IMR-90 (cell line): ENCODE measurements at regions not wholly inside any gene's neighbourhood (a gene's known extent, or its start where the extent isn't known, plus 50 kb on each side); places are given as distances from the start of the nearest gene placed in this dataset.
A peak's percentile ranks its signal among the peaks of the same experiment; 100 is the strongest.

Experiments
- ATAC-seq: fragments of 200-7000 bp; cut with Tn5 transposase; 2 replicates; pipeline ENCODE4 v1.9.1; 2020; ENCODE audit warnings: low read depth, mild to moderate bottlenecking, moderate library complexity
- BruUV-seq: library from RNA; stranded (reverse); fragments of 400-500 nt; replicated peaks from 2 replicates; lab custom pipeline; 2021; lab: Mats Ljungman, UMichigan
- CTCF ChIA-PET: fragments of 300-600 bp; formaldehyde crosslinking; extraction: SDS; loops from one replicate; lab custom pipeline; 2021; ENCODE audit warnings: antibody characterized with exemption; lab: Yijun Ruan, JAX
- POLR2A ChIA-PET: fragments of 300-600 bp; sonication (Branson Sonifier 250); formaldehyde crosslinking; loops from one replicate; lab custom pipeline; 2022; ENCODE audit warnings: antibody characterized with exemption; ENCODE audit not compliant: unreplicated experiment; lab: Charles Lee
- DNase-seq: peaks from one replicate; pipeline ENCODE4 v3.0.0; 2013
- H2AFZ ChIP-seq: replicated peaks from 2 replicates; pipeline ENCODE3; 2013; ENCODE audit warnings: low read length, mild to moderate bottlenecking; ENCODE audit not compliant: poor library complexity
- H2AK5ac ChIP-seq: 2 replicates; pipeline ENCODE4 v1.6.1; 2013; ENCODE audit warnings: low read depth, low read length, inconsistent platforms
- H2AK9ac ChIP-seq: replicated peaks from 2 replicates; pipeline ENCODE3; 2013; ENCODE audit warnings: mild to moderate bottlenecking, low read depth, low read length, moderate library complexity; ENCODE audit not compliant: poor library complexity
- H2BK120ac ChIP-seq: 2 replicates; pipeline ENCODE4 v1.6.1; 2013; ENCODE audit warnings: low read depth, low read length, inconsistent platforms
- H2BK15ac ChIP-seq: 3 replicates; pipeline ENCODE4 v1.6.1; 2013; ENCODE audit warnings: low read depth, low read length, inconsistent platforms
- H2BK20ac ChIP-seq: 2 replicates; pipeline ENCODE4 v1.6.1; 2013; ENCODE audit warnings: low read depth, mild to moderate bottlenecking, inconsistent platforms, low read length, moderate library complexity
- H2BK5ac ChIP-seq: 2 replicates; pipeline ENCODE4 v1.6.1; 2013; ENCODE audit warnings: mild to moderate bottlenecking, low read depth, low read length, inconsistent platforms; ENCODE audit not compliant: poor library complexity, severe bottlenecking
- H3K14ac ChIP-seq: replicated peaks from 2 replicates; pipeline ENCODE4 v1.6.1; 2013; ENCODE audit warnings: low read depth, low read length, inconsistent platforms
- H3K18ac ChIP-seq: 2 replicates; pipeline ENCODE4 v1.6.1; 2013; ENCODE audit warnings: low read depth, low read length, control low read depth
- H3K23ac ChIP-seq: 2 replicates; pipeline ENCODE4 v1.6.1; 2013; ENCODE audit warnings: low read depth, low read length, inconsistent platforms
- H3K27ac ChIP-seq: 2 replicates; pipeline ENCODE4 v1.5.1; 2013; ENCODE audit warnings: mild to moderate bottlenecking, control low read depth, low read length; ENCODE audit not compliant: insufficient read depth
- H3K27me3 ChIP-seq: 2 replicates; pipeline ENCODE4 v1.6.1; 2013; ENCODE audit warnings: low read length; ENCODE audit not compliant: control insufficient read depth, insufficient read depth
- H3K36me3 ChIP-seq: 2 replicates; pipeline ENCODE4 v1.6.1; 2013; ENCODE audit warnings: low read length, mixed read lengths; ENCODE audit not compliant: control insufficient read depth, insufficient read depth
- H3K4ac ChIP-seq: 2 replicates; pipeline ENCODE4 v1.6.1; 2013; ENCODE audit warnings: low read depth, low read length, inconsistent platforms
- H3K4me1 ChIP-seq: 2 replicates; pipeline ENCODE4 v1.6.1; 2013; ENCODE audit warnings: low read length, mixed read lengths; ENCODE audit not compliant: control insufficient read depth, insufficient read depth
- H3K4me2 ChIP-seq: 2 replicates; pipeline ENCODE4 v1.6.1; 2013; ENCODE audit warnings: low read depth, mild to moderate bottlenecking, control low read depth, low read length, moderate library complexity
- H3K4me3 ChIP-seq: 2 replicates; pipeline ENCODE4 v1.5.1; 2013; ENCODE audit warnings: low read depth, mild to moderate bottlenecking, control low read depth, low read length, moderate library complexity; ENCODE audit not compliant: insufficient read depth
- H3K56ac ChIP-seq: 2 replicates; pipeline ENCODE4 v1.6.1; 2013; ENCODE audit warnings: low read length, inconsistent platforms; ENCODE audit not compliant: insufficient read depth; ENCODE audit errors: extremely low read depth
- H3K79me1 ChIP-seq, 2 experiments: 2 replicates each; pipeline ENCODE4 v1.6.1; 2013; ENCODE audit warnings: low read length in 2 of 2, inconsistent platforms in 1 of 2, low read depth in 1 of 2
- H3K9ac ChIP-seq: 2 replicates; pipeline ENCODE4 v1.6.1; 2013; ENCODE audit warnings: low read depth, low read length, control low read depth
- H3K9me1 ChIP-seq: 2 replicates; pipeline ENCODE4 v1.6.1; 2013; ENCODE audit warnings: low read length, inconsistent platforms; ENCODE audit not compliant: insufficient read depth
- H3K9me3 ChIP-seq: 2 replicates; pipeline ENCODE4 v1.6.1; 2013; ENCODE audit warnings: low read length; ENCODE audit not compliant: control insufficient read depth, insufficient read depth
- H4K20me1 ChIP-seq: 2 replicates; pipeline ENCODE4 v1.6.1; 2013; ENCODE audit warnings: low read length, inconsistent platforms; ENCODE audit not compliant: insufficient read depth
- H4K5ac ChIP-seq: 2 replicates; pipeline ENCODE4 v1.6.1; 2013; ENCODE audit warnings: mild to moderate bottlenecking, low read depth, low read length, control low read depth
- H4K8ac ChIP-seq, 2 experiments: 2 replicates each; pipeline ENCODE4 v1.6.1; 2013; ENCODE audit warnings: low read depth in 2 of 2, low read length in 2 of 2, control low read depth in 1 of 2, inconsistent platforms in 1 of 2
- H4K91ac ChIP-seq: 2 replicates; pipeline ENCODE4 v1.6.1; 2013; ENCODE audit warnings: low read depth, low read length, inconsistent platforms; ENCODE audit not compliant: insufficient read depth
- BHLHE40 ChIP-seq: fragments of 150-350 bp; IDR thresholded peaks from 2 replicates; pipeline ENCODE4 v1.6.1; 2016; ENCODE audit warnings: mild to moderate bottlenecking, low read depth, low read length
- CEBPB ChIP-seq: IDR thresholded peaks from 2 replicates; pipeline ENCODE4 v1.6.1; 2012; ENCODE audit warnings: low read depth, low read length, improper control_type of control experiment
- CHD1 ChIP-seq: IDR thresholded peaks from 2 replicates; pipeline ENCODE4 v1.6.1; 2012; ENCODE audit warnings: low read depth, low read length, improper control_type of control experiment
- FOS ChIP-seq: fragments of 150-350 bp; IDR thresholded peaks from 2 replicates; pipeline ENCODE4 v1.6.1; 2016; ENCODE audit warnings: low read depth, low read length
- MAFK ChIP-seq: IDR thresholded peaks from 2 replicates; pipeline ENCODE4 v1.6.1; 2012; ENCODE audit warnings: low read depth, low read length, improper control_type of control experiment
- MAZ ChIP-seq: IDR thresholded peaks from 2 replicates; pipeline ENCODE4 v1.6.1; 2012; ENCODE audit warnings: low read depth, mild to moderate bottlenecking, low read length, improper control_type of control experiment, moderate library complexity, borderline replicate concordance
- MXI1 ChIP-seq: IDR thresholded peaks from 2 replicates; pipeline ENCODE4 v1.6.1; 2012; ENCODE audit warnings: low read depth, mild to moderate bottlenecking, low read length, moderate library complexity, borderline replicate concordance
- NFE2L2 ChIP-seq: fragments of 150-350 bp; IDR thresholded peaks from 2 replicates; pipeline ENCODE4 v1.6.1; 2016; ENCODE audit warnings: low read depth, mild to moderate bottlenecking, low read length
- POLR2A ChIP-seq: IDR thresholded peaks from 2 replicates; pipeline ENCODE4 v1.6.1; 2012; ENCODE audit warnings: mild to moderate bottlenecking, low read depth, low read length
- RAD21 ChIP-seq: IDR thresholded peaks from 2 replicates; pipeline ENCODE4 v1.6.1; 2012; ENCODE audit warnings: low read length, improper control_type of control experiment
- RCOR1 ChIP-seq: IDR thresholded peaks from 2 replicates; pipeline ENCODE4 v1.6.1; 2012; ENCODE audit warnings: mild to moderate bottlenecking, low read length, improper control_type of control experiment; ENCODE audit not compliant: insufficient replicate concordance
- RFX5 ChIP-seq: IDR thresholded peaks from 2 replicates; pipeline ENCODE4 v1.8.0; 2012; ENCODE audit warnings: low read depth, mild to moderate bottlenecking, low read length, moderate library complexity
- SMC3 ChIP-seq: fragments of 150-350 bp; IDR thresholded peaks from 2 replicates; pipeline ENCODE4 v1.6.1; 2016; ENCODE audit warnings: low read depth, mild to moderate bottlenecking, antibody characterized with exemption, low read length, moderate library complexity
- WGBS, 2 experiments: methylation state at CpG; one replicate each; pipeline versions ENCODE4 v1.1.5 to v1.1.7; 2013; ENCODE audit warnings: missing lambda C conversion rate in 2 of 2; ENCODE audit not compliant: insufficient read length in 1 of 2; ENCODE audit errors: extremely low coverage in 2 of 2; 5-methylcytosine and 5-hydroxymethylcytosine counted together
- dilution Hi-C: fragments of 300-500 bp; cut with HindIII; formaldehyde crosslinking; loops from one replicate; pipeline ENCODE4 v1.14.3; 2018; ENCODE audit warnings: low sequenced_read_pairs; ENCODE audit not compliant: unreplicated experiment
- in situ Hi-C: fragments of 300-500 bp; cut with MboI; formaldehyde crosslinking; loops from 3 replicates; pipeline ENCODE4 v1.14.3; 2019; ENCODE audit warnings: low sequenced_read_pairs, inconsistent platforms, mixed read lengths
- intact Hi-C: fragments of 100-400 bp; cut with micrococcal nuclease; formaldehyde crosslinking; loops from 2 replicates; pipeline ENCODE4 v1.10.0; 2022
- TF ChIP-seq, protein P1 (sequence below): conservative IDR thresholded peaks from 2 replicates; pipeline ENCODE4 v1.5.1; 2012; ENCODE audit warnings: mild to moderate bottlenecking, low read depth, low read length, improper control_type of control experiment
- TF ChIP-seq, protein P2 (sequence below): fragments of 150-350 bp; IDR thresholded peaks from 2 replicates; pipeline ENCODE4 v1.6.1; 2017; ENCODE audit warnings: mild to moderate bottlenecking, antibody characterized with exemption, low read length, low read depth
- TF ChIP-seq, protein P3 (sequence below): fragments of 150-350 bp; IDR thresholded peaks from 2 replicates; pipeline ENCODE4 v1.6.1; 2016; ENCODE audit warnings: low read depth, mild to moderate bottlenecking, low read length, moderate library complexity, borderline replicate concordance

DNA sequence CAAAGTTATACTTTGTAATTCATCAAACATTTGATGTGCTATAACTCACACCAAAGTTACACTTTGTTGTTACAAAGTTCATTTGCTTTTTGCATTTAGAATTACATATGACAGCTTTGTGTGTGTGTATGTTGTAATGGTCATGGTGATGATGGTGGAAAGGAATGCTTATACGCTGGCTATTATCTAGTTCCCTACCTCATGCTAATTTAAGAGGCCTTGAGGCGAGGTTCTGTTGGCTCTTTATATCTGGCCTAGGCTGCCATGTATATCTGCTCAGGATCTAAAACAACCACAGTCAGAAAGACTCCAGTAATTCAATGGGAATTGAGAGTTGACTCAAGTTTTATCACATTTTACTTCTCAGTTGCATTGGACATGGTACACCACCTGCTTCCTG lies 123.4 kb downstream of the SLC17A6 start:
- DNase-seq (peak; percentile 31), ATAC-seq (no peak)
- H4K91ac ChIP-seq, result no peak overlapping the region
- no CpG with 5 or more reads among the region's 2 CpGs for WGBS, 2 experiments
- ChIA-PET POLR2A (no interaction called here), CTCF (no interaction called here)
- H3K14ac ChIP-seq, result no peak overlapping the region
- no peak overlapping the region for H3K4ac ChIP-seq
- no peak overlapping the region for H3K23ac ChIP-seq
- peaks cover 1% of the 10 kb centered on the region for H3K9me3 ChIP-seq
- no peak overlapping the region for H3K9ac ChIP-seq
- no TSS peak for BruUV-seq
- intact Hi-C loops (no loop called here), dilution Hi-C loops (no loop called here), in situ Hi-C loops (no loop called here)
- H2AK9ac ChIP-seq, result no peak overlapping the region
- H4K20me1 ChIP-seq, result no peaks in the 10 kb centered on the region
- H3K36me3 ChIP-seq, result no peaks in the 10 kb centered on the region
- no peak overlapping the region for H2AK5ac ChIP-seq
- no peaks in the 10 kb centered on the region for H3K9me1 ChIP-seq
- peak overlapping the region; percentile 35; the same call in 1 of the 2 replicates for H3K18ac ChIP-seq
- H3K4me3 ChIP-seq, result no peak overlapping the region
- no peak overlapping the region for H2BK120ac ChIP-seq
- no peak overlapping the region for H2BK5ac ChIP-seq
- H3K4me1 ChIP-seq, result no peaks in the 10 kb centered on the region; the same call in 1 of the 2 replicates
- H3K56ac ChIP-seq, result no peak overlapping the region
- H3K4me2 ChIP-seq, result no peak overlapping the region
- no peak overlapping the region for H4K8ac ChIP-seq
- H3K27ac ChIP-seq, result no peak overlapping the region
- no peak overlapping the region for H2AFZ ChIP-seq
- no peak overlapping the region for H2BK15ac ChIP-seq
- H3K79me1 ChIP-seq, result no peaks in the 10 kb centered on the region
- TF ChIP-seq POLR2A (no peak), FOS (no peak), BHLHE40 (no peak), CHD1 (no peak), NFE2L2 (no peak), SMC3 (no peak), CEBPB (no peak), MAZ (no peak), RFX5 (no peak), MXI1 (no peak), RAD21 (no peak), RCOR1 (no peak), MAFK (no peak)
- TF ChIP-seq, protein P1, sequence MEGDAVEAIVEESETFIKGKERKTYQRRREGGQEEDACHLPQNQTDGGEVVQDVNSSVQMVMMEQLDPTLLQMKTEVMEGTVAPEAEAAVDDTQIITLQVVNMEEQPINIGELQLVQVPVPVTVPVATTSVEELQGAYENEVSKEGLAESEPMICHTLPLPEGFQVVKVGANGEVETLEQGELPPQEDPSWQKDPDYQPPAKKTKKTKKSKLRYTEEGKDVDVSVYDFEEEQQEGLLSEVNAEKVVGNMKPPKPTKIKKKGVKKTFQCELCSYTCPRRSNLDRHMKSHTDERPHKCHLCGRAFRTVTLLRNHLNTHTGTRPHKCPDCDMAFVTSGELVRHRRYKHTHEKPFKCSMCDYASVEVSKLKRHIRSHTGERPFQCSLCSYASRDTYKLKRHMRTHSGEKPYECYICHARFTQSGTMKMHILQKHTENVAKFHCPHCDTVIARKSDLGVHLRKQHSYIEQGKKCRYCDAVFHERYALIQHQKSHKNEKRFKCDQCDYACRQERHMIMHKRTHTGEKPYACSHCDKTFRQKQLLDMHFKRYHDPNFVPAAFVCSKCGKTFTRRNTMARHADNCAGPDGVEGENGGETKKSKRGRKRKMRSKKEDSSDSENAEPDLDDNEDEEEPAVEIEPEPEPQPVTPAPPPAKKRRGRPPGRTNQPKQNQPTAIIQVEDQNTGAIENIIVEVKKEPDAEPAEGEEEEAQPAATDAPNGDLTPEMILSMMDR, result no peak
- TF ChIP-seq, protein P2, sequence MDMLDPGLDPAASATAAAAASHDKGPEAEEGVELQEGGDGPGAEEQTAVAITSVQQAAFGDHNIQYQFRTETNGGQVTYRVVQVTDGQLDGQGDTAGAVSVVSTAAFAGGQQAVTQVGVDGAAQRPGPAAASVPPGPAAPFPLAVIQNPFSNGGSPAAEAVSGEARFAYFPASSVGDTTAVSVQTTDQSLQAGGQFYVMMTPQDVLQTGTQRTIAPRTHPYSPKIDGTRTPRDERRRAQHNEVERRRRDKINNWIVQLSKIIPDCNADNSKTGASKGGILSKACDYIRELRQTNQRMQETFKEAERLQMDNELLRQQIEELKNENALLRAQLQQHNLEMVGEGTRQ, result no peak
- TF ChIP-seq, protein P3, sequence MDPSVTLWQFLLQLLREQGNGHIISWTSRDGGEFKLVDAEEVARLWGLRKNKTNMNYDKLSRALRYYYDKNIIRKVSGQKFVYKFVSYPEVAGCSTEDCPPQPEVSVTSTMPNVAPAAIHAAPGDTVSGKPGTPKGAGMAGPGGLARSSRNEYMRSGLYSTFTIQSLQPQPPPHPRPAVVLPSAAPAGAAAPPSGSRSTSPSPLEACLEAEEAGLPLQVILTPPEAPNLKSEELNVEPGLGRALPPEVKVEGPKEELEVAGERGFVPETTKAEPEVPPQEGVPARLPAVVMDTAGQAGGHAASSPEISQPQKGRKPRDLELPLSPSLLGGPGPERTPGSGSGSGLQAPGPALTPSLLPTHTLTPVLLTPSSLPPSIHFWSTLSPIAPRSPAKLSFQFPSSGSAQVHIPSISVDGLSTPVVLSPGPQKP, result no peak
- H4K5ac ChIP-seq, result no peak overlapping the region
- H2BK20ac ChIP-seq, result no peak overlapping the region; the same call in 1 of the 2 replicates
- no peaks in the 10 kb centered on the region for H3K27me3 ChIP-seq
